ENCODE measurements at regions not wholly inside any gene's neighbourhood (a gene's known extent, or its start where the extent isn't known, plus 50 kb on each side); places are given as distances from the start of the nearest gene placed in this dataset.

GRCh38 chr7:118758582-118758981 lies 534.1 kb downstream of the ANKRD7 start:
- no peak for TF ChIP-seq CTCF (optimal IDR thresholded peaks at IDR 0.05 in 1 of 3, IDR thresholded peaks at IDR 0.05 in 1 of 3, conservative IDR thresholded peaks at IDR 0.05 in 1 of 3; ENCODE audit: extremely low read depth in 1 of 3, insufficient read depth in 2 of 3, low read length in 3 of 3)
- TF ChIP-seq EZH2 (IDR thresholded peaks at IDR 0.05; ENCODE audit: low read length): no peak
- no peak for FAIRE-seq

GRCh38 chr7:118759921-118760320 lies 535.4 kb downstream of the ANKRD7 start:
- Histone ChIP-seq H3K79me2 (ENCODE audit: control insufficient read depth, insufficient read depth, low read length) (no peaks in the 10 kb centered on the region), H3K4me2 (ENCODE audit: control insufficient read depth, extremely low read depth, insufficient read depth, low read depth, low read length) (no peak overlapping the region), H3K9ac (ENCODE audit: control insufficient read depth, extremely low read depth, insufficient read depth, low read length) (no peak overlapping the region), H3K36me3 (ENCODE audit: control insufficient read depth in 2 of 2, extremely low read depth in 1 of 2, insufficient read depth in 2 of 2, low read length in 2 of 2) (no peaks in the 10 kb centered on the region), H3K4me1 (ENCODE audit: control insufficient read depth, extremely low read depth, insufficient read depth, low read length) (peaks cover 7% of the 10 kb centered on the region), H3K9me1 (ENCODE audit: control insufficient read depth, extremely low read depth, insufficient read depth, low read length) (no peaks in the 10 kb centered on the region), H2AFZ (ENCODE audit: control insufficient read depth, low read length) (no peak overlapping the region), H3K4me3 (ENCODE audit: control insufficient read depth in 2 of 3, extremely low read depth in 1 of 3, insufficient read depth in 2 of 3, low read depth in 1 of 3, low read length in 3 of 3) (no peak overlapping the region), H3K9me3 (ENCODE audit: control insufficient read depth, low read depth, low read length) (no peaks in the 10 kb centered on the region), H3K27me3 (ENCODE audit: control insufficient read depth, extremely low read depth, insufficient read depth, low read length) (no peaks in the 10 kb centered on the region), H4K20me1 (ENCODE audit: control insufficient read depth, extremely low read depth, insufficient read depth, low read length) (no peaks in the 10 kb centered on the region), H3K27ac (ENCODE audit: control insufficient read depth, insufficient read depth, low read length) (no peak overlapping the region)
- no peak for DNase-seq (ENCODE audit: low read depth, low spot score)
- FAIRE-seq: no peak
- dilution Hi-C loops (cut with MboI; ENCODE audit: extremely low pct_ligation_motif_present, low sequenced_read_pairs): no loop called here
- TF ChIP-seq EZH2 (IDR thresholded peaks at IDR 0.05; ENCODE audit: low read length) (no peak), CTCF (optimal IDR thresholded peaks at IDR 0.05 in 1 of 3, IDR thresholded peaks at IDR 0.05 in 1 of 3, conservative IDR thresholded peaks at IDR 0.05 in 1 of 3; ENCODE audit: extremely low read depth in 1 of 3, insufficient read depth in 2 of 3, low read length in 3 of 3) (no peak)

More at GRCh38 chr7:118758582-118758981, 534.1 kb downstream of the ANKRD7 start:
- no peaks in the 10 kb centered on the region for H4K20me1 ChIP-seq (ENCODE audit: control insufficient read depth, extremely low read depth, insufficient read depth, low read length)
- no peaks in the 10 kb centered on the region for H3K79me2 ChIP-seq (ENCODE audit: control insufficient read depth, insufficient read depth, low read length)
- dilution Hi-C loops (cut with MboI; ENCODE audit: extremely low pct_ligation_motif_present, low sequenced_read_pairs): no loop called here
- no peak overlapping the region for H3K27ac ChIP-seq (ENCODE audit: control insufficient read depth, insufficient read depth, low read length)
- H3K36me3 ChIP-seq (ENCODE audit: control insufficient read depth in 2 of 2, extremely low read depth in 1 of 2, insufficient read depth in 2 of 2, low read length in 2 of 2): no peaks in the 10 kb centered on the region
- no peaks in the 10 kb centered on the region for H3K9me3 ChIP-seq (ENCODE audit: control insufficient read depth, low read depth, low read length)
- DNase-seq (ENCODE audit: low read depth, low spot score): no peak
- H3K4me3 ChIP-seq (ENCODE audit: control insufficient read depth in 2 of 3, extremely low read depth in 1 of 3, insufficient read depth in 2 of 3, low read depth in 1 of 3, low read length in 3 of 3): no peak overlapping the region
- no peak overlapping the region for H3K9ac ChIP-seq (ENCODE audit: control insufficient read depth, extremely low read depth, insufficient read depth, low read length)
- no peak overlapping the region for H3K4me2 ChIP-seq (ENCODE audit: control insufficient read depth, extremely low read depth, insufficient read depth, low read depth, low read length)
- H3K4me1 ChIP-seq (ENCODE audit: control insufficient read depth, extremely low read depth, insufficient read depth, low read length): peaks cover 14% of the 10 kb centered on the region
- H2AFZ ChIP-seq (ENCODE audit: control insufficient read depth, low read length): no peak overlapping the region
- H3K9me1 ChIP-seq (ENCODE audit: control insufficient read depth, extremely low read depth, insufficient read depth, low read length): no peaks in the 10 kb centered on the region
- H3K27me3 ChIP-seq (ENCODE audit: control insufficient read depth, extremely low read depth, insufficient read depth, low read length): no peaks in the 10 kb centered on the region

Measured in keratinocyte (primary cell).